NCI-H1092 (cell line): ENCODE measurements at regions not wholly inside any gene's neighbourhood (a gene's known extent, or its start where the extent isn't known, plus 50 kb on each side); places are given as distances from the start of the nearest gene placed in this dataset.
"Not testable (repeated sequence)": the region's sequence is repeated elsewhere in the genome, so short reads cannot be mapped to it uniquely, and the experiment has no call there.

ENCODE experiments used
- DNase-seq: peaks from one replicate; lab custom pipeline; 2025; lab: John Stamatoyannopoulos, UW

- no peak for DNase-seq
Measured at GRCh38 chr2:15752552-15753232, 161.0 kb downstream of the DDX1 start.

- DNase-seq, result no peak
Measured at GRCh38 chr2:15753233-15753798, 161.6 kb downstream of the DDX1 start.

GRCh38 chr2:15753811-15754702 is 162.4 kb downstream of the DDX1 start:
- no peak for DNase-seq

- DNase-seq, result no peak
Measured at GRCh38 chr2:15754703-15755099, 163.0 kb downstream of the DDX1 start.

DNA sequence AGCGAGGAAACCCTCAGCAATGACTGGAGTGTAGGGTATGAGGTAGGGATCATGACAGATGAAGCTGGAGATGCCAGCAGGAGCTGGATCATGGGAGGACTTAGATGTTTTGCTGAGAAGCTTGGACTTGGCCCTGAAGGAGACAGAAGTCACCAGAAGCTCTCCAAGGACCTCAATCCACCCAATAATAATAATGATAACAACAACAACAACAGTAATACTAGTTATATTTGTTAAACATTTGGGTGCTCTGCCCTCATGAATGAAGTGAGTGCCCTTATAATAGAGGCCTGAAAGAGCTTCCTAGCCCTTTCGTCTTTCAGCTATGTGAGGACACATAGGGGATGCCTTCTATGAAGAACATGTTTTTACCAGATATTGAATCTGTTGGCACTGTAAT is 163.9 kb downstream of the DDX1 start:
- DNase-seq, result no peak

DNA sequence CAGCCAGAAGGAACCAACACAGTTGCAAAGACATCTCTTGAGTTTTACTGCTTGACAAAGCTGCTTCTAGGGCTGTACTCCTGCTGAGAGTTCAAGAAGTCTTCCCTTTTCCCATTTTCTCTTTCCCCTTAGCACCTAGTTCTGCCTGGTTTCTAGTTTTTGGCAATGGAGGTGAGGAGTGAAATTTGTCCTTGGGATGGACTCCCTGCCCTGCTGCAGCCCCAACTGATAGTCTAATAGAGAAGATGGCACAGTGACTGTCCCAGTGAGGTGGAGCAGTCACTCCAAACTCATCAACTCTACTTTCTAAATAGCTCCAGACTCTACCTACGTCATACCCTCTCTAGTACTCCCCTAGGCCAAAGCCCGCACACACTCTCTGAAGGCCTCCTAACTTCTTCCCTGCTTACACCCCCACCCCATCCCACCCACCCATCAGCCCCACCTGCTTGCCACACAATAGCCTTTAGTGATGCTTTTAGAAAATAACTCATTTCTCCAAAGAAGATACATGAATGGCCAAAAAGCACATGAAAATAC is 164.4 kb downstream of the DDX1 start:
- no peak for DNase-seq

DNA sequence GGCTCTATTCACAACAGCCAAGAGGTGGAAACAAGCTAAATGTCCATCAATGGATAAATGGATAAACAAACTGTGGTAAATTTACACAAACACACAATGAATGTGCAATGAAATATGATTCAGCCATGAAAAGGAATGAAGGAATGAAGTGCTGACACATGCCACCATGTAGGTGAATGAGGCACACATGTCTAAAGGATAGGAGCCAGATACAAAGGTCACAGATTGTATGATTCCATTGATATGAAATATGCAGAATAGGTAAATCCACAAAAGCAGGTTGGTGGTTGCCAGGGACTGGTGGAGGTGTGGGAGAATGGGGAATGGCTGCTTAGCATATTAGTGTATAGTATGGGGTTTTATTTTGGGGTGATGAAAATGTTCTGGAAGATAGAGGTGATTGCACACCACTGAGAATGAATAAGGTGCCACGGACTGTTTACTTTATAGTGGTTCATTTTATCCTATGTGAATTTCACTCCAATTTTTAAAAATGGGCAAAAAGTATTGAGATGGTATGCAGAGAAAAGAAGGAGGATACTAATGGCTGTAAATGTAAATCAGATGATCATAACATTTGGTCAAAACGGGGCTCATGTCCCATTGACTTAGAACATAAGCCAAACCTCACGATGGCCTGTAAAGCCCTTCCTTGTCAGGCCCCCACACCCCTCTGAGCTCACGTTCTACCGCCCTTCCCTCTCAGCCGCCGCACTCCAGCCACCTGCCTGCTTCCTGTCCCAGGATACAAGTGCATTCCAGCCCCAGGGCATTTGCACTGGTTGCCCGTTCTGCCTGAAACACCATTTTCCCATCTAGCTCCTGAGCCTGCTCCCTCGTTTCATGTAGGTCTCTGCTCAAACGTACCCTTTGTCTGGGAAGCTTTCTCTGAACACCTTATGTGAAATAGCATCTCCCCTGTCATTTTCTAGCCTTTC is 165.5 kb downstream of the DDX1 start:
- DNase-seq, result no peak

GRCh38 chr2:15757820-15758586 is 166.3 kb downstream of the DDX1 start:
- DNase-seq, result no peak

GRCh38 chr2:15758848-15759247 is 167.2 kb downstream of the DDX1 start:
- no peak for DNase-seq

DNA sequence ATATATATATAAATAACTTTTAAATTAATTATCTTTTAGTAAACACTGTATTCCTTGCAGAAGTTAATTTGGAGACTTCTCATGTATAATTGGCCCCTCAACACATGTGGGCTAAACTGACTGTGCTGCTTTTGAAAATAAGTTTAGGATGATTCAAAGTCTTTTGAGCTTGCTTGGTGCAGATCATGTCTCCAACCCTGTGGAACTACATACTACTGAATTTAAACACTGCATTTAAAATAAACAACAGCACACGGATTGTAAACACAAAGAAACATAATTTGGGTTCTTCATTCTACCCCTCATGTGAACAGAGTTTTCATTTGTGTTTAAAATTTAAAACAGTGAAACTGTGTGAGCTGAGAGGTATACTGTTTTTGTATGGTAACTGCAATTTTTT is 167.7 kb downstream of the DDX1 start:
- DNase-seq, result no peak

DNA sequence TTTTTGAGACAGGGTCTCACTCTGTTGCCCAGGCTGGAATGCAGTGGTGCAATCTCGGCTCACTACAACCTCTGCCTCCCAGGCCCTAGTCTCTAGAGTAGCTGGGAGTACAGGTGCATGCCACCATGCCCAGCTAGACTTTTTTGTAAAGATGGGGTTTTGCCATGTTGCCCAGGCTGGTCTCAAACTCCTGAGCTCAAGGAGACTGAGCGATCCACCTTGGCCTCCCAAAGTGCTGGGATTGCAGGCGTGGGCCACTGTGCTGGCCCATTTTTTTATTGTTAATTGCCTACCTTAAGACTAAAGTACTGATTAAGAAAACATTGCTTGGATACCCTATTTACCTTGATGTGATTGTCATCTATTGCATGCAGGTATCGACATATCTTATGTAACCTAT is 168.1 kb downstream of the DDX1 start:
- not testable (repeated sequence) for DNase-seq

DNA sequence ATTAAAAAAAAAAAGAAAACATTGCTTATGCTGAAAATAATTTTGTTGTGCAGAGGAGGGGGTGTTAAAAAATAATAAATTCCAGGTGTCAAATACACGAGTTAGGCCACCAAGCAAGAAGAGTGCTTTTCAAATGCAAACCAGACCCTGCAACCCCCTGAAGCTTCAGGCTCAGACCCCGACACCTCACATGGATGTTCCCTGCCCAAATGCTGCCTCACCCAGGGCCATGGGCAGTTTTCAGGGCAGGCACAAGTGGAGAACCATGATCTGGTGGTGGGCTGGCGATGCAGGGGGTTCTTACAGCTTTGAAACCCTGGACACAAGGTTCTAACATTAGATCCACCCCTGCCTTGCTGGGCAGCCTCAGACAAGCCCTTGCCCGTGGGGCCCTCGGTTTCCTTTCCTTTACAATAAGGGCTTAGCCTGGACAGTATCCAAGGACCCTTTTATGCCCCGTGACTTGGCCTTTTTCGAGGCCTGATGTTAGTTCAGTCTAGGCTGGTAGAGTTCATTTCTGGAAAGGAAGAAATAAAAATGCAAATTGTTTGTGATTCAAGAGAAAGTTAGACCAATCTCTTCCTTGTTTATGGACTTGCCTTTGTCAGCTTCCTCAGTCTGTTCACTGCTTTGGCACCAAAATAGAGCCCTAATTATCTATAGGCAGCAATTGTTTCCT is 168.7 kb downstream of the DDX1 start:
- DNase-seq, result no peak

DNA sequence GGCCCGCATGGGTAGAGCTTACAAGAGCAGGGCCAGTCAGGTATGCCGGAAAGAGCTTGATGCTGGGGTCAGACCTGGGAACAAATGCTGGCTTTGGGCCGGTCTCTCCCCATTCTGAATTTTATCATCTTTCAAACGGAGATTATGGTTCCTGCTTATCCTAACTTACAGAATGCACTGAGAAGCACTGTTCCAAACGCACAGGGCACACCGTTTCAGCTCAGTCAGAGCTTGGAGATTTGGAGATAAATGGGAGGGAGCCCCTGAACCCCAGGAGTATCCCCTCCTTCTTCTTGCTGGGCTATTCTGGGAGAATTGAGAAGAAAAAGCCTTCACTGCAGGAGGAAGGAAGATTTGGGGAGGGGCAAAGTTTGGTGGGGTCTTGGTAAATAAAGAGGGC is 169.4 kb downstream of the DDX1 start:
- no peak for DNase-seq

GRCh38 chr2:15761910-15762309 is 170.2 kb downstream of the DDX1 start:
- no peak for DNase-seq

GRCh38 chr2:15762449-15762848 is 170.8 kb downstream of the DDX1 start:
- DNase-seq, result no peak

- DNase-seq, result no peak
Measured at GRCh38 chr2:15763106-15763821, 171.6 kb downstream of the DDX1 start.

DNA sequence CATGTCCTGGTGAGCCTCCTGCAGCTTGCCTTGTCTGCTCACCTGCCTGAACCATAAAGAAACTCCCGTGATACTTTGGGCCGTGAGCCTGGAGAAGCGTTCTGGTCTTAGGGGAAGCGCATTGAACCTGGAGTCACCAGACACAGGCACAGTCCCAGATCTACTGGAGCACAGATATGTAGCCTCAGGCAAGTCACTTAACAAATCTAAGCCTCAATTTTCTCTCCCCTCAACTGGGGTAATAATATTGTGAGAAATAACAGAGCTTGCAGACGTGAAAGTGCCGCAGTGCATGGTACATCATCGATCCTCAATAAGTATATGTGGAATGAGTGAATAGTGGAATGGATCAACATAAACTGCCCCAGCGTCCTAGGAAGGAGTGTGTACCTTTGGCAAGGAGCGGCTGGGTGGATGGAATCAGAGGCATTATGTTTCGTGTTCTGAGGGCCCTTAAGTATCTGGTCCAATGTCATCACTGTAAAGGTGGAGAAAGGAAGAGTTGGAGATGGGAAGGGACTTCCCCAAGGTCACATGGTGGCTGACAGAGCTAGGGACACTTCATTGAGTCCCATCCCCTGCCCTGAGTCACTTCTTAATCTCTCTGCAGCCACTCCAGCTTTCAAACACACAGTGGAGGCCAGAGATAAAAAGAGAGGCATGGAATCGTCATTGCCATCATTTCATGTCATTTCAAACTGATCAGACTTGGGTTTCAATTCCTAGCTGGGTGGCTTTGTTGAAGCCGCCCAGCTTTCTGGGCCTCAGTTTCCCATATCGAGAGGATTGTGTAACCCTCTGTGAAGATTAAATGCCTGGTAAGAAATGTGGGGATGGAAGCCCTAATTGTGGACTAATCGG is 172.4 kb downstream of the DDX1 start:
- no peak for DNase-seq

GRCh38 chr2:15764683-15765011 is 173.0 kb downstream of the DDX1 start:
- DNase-seq, result no peak

DNA sequence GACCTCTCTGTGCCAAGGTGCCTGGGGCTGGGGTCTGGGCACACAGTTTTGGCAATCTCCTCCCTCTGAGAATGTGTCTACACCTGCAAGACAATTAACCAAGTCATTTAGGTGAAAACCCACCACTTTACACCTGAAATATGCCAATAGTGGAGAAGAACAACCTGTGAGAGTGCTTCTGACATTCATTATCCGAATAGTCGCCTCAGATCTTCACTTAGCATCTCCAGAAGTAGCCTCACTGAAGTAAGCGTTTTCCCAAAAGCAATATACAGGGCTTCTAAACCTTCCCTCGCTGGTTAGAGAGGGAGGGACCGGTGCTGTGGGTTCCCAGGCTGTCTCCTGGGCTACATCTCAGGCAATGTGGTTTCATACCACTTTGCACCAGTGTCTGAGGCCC is 173.5 kb downstream of the DDX1 start:
- no peak for DNase-seq
